Heart right ventricle (tissue), 16 donors: ENCODE measurements at regions not wholly inside any gene's neighbourhood (a gene's known extent, or its start where the extent isn't known, plus 50 kb on each side); places are given as distances from the start of the nearest gene placed in this dataset.

Source experiments
- ATAC-seq, 8 donors: fragments of 200-7000 bp; cut with Tn5 transposase; one replicate each; pipeline ENCODE4 v1.9.1; 2020; ENCODE audit warnings: mild to moderate bottlenecking in 8 of 8, moderate library complexity in 8 of 8, moderate number of reproducible peaks in 1 of 8
- DNase-seq, 2 donors: peaks; one replicate each; pipeline ENCODE4 v3.0.0-alpha.2; 2020
- H3K27ac ChIP-seq, 10 donors: fragments of 200-600 bp; sonication (generic) in 2 of 10; one replicate each; pipeline versions ENCODE4 v1.5.0 to v1.8.0; 2020 to 2022; ENCODE audit warnings: mild to moderate bottlenecking in 3 of 10
- H3K27me3 ChIP-seq, 7 donors: fragments of 200-600 bp; one replicate each; pipeline ENCODE4 v1.8.0; 2021 to 2022; ENCODE audit warnings: mild to moderate bottlenecking in 2 of 7
- H3K36me3 ChIP-seq, 9 donors: fragments of 200-600 bp; sonication (generic) in 1 of 9; one replicate each; pipeline versions ENCODE4 v1.5.0 to v1.8.0; 2020 to 2022; ENCODE audit warnings: mild to moderate bottlenecking in 2 of 9
- H3K4me1 ChIP-seq, 9 donors: fragments of 200-600 bp; sonication (generic) in 1 of 9; one replicate each; pipeline versions ENCODE4 v1.5.0 to v1.8.0; 2020 to 2022; ENCODE audit warnings: mild to moderate bottlenecking in 4 of 9
- H3K4me3 ChIP-seq, 10 donors: fragments of 200-600 bp; sonication (generic) in 2 of 10; one replicate each; pipeline versions ENCODE4 v1.5.0 to v1.8.0; 2020 to 2022; ENCODE audit warnings: mild to moderate bottlenecking in 7 of 10, moderate library complexity in 2 of 10
- H3K9me3 ChIP-seq, 11 donors: fragments of 200-600 bp in 10 of 11; sonication (generic) in 2 of 11; one replicate each; pipeline versions ENCODE4 v1.5.0 to v1.8.0; 2013 to 2022; ENCODE audit warnings: mild to moderate bottlenecking in 2 of 11, control low read depth in 1 of 11, moderate library complexity in 1 of 11
- WGBS, 2 donors: extraction: QIAGEN DNeasy Blood & Tissue Kit; methylation state at CpG; one replicate each; pipeline ENCODE4 v1.1.7; 2013; ENCODE audit warnings: inconsistent platforms in 1 of 2; 5-methylcytosine and 5-hydroxymethylcytosine counted together
- intact Hi-C, 10 donors: fragments of 100-400 bp; cut with DNase I; formaldehyde crosslinking; loops; one replicate each; pipeline versions ENCODE4 v1.11.1 to v1.14.2; 2022
- TF ChIP-seq, protein P1 (sequence below), 9 donors: fragments of 200-600 bp; sonication (generic) in 2 of 9; IDR thresholded peaks; one replicate each; pipeline versions ENCODE4 v1.5.0 to v1.8.0; 2021 to 2022; ENCODE audit warnings: antibody characterized with exemption in 9 of 9, mild to moderate bottlenecking in 5 of 9, moderate library complexity in 1 of 9
- donor health status: Arrhythmogenic right ventricular cardiomyopathy.
- donor health status: ischemic (EF 13 %, LVEDD 7.1; RV severe dilation, severe dysfunction).
- donor health status: healthy with polysubstance abuse.
- donor health status: DM: no; HTN: yes; CAD: no.
- donor health status: DM: no; HTN: no; CAD: no.
- donor health status: ischemic (EF 25% LVEDD 6.9; RV normal size, moderate dysfunction).
- donor health status: ischemic (EF 25% LVEDD 5.7; RV mildly dilated, moderate dysfunction).
- donor health status: healthy.
- donor health status: DM: yes; HTN: yes; CAD: no.
- donor health status: Ischemic cardiomyopathy.
- donor health status: ischemic (EF 35%, LVEDD 5.7; RV mildly dilated, moderate dysfunction).
- donor health status: nonischemic (EF 11% LVEDD 7.7; RV severe dilation, severe dysfunction).
- donor health status: DM: yes; HTN: yes; CAD: no.
- donor health status: PGD.
- donor health status: ischemic (EF 29% LVEDD 5.4; RV normal size, mild dysfunction).
- donor health status: nonischemic (EF 23%, LVEDD 6.1; RV moderate dilation, normal function).

- intact Hi-C loops, result loop anchor here in 1 of 10 donors (10.0 kb wide), 1 partner anchor 1258 kb away; no protein-coding TSS in a partner anchor
- no peaks in the 10 kb centered on the region for H3K9me3 ChIP-seq
- ATAC-seq, result no peak
Measured at GRCh38 chr17:52276381-52277008, 118.0 kb upstream of the CA10 start.

GRCh38 chr17:52271781-52272180, 113.3 kb upstream of the CA10 start:
- Histone ChIP-seq H3K4me1 (no peaks in the 10 kb centered on the region), H3K9me3 (no peaks in the 10 kb centered on the region), H3K4me3 (no peak overlapping the region), H3K27me3 (peaks cover 0 to 2% (median 0%) of the 10 kb centered on the region in 7 donors), H3K36me3 (no peaks in the 10 kb centered on the region), H3K27ac (no peak overlapping the region)
- no peak for DNase-seq
- ATAC-seq, result no peak
- intact Hi-C loops, result loop anchor here in 1 of 10 donors (10.0 kb wide), 1 partner anchor 1263 kb away; no protein-coding TSS in a partner anchor
- TF ChIP-seq, protein P1, sequence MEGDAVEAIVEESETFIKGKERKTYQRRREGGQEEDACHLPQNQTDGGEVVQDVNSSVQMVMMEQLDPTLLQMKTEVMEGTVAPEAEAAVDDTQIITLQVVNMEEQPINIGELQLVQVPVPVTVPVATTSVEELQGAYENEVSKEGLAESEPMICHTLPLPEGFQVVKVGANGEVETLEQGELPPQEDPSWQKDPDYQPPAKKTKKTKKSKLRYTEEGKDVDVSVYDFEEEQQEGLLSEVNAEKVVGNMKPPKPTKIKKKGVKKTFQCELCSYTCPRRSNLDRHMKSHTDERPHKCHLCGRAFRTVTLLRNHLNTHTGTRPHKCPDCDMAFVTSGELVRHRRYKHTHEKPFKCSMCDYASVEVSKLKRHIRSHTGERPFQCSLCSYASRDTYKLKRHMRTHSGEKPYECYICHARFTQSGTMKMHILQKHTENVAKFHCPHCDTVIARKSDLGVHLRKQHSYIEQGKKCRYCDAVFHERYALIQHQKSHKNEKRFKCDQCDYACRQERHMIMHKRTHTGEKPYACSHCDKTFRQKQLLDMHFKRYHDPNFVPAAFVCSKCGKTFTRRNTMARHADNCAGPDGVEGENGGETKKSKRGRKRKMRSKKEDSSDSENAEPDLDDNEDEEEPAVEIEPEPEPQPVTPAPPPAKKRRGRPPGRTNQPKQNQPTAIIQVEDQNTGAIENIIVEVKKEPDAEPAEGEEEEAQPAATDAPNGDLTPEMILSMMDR (IDR thresholded peaks at IDR 0.05), result no peak
- 77 to 82% methylated on average over 1 of the region's 1 CpG for WGBS, 2 donors

More at GRCh38 chr17:52276381-52277008, 118.0 kb upstream of the CA10 start:
- Histone ChIP-seq H3K36me3 (no peaks in the 10 kb centered on the region), H3K4me1 (no peaks in the 10 kb centered on the region), H3K4me3 (no peak overlapping the region), H3K27ac (no peak overlapping the region), H3K27me3 (no peaks in the 10 kb centered on the region)
- TF ChIP-seq, protein P1 (IDR thresholded peaks at IDR 0.05), result no peak
- 82 to 88% methylated on average over 4 of the region's 4 CpGs for WGBS, 2 donors
- no peak for DNase-seq

DNA sequence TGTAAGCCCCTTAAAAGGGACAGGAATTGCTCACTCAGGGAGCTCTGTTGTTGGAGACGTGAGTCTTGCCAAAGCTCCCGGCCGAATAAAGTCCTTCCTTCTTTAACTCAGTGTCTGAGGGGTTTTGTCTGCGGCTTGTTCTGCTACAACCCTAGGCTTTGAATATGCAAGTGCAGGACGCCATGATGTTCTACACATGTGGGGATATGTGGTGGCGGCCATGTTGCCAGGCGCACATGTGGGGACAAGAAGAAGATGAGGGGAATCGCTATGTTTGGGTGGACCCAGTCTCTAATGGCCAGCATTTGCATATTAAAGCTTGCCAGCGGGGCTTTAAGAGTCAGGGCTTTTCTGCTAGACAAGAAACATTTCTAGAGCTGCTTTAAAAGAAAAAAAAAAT, 96.8 kb upstream of the CA10 start:
- Histone ChIP-seq H3K27ac (no peak overlapping the region), H3K4me3 (no peak overlapping the region), H3K4me1 (no peaks in the 10 kb centered on the region), H3K36me3 (no peaks in the 10 kb centered on the region), H3K9me3 (no peaks in the 10 kb centered on the region), H3K27me3 (no peaks in the 10 kb centered on the region)
- ATAC-seq, result no peak
- no peak for DNase-seq
- 85 to 87% methylated on average over 9 of the region's 9 CpGs for WGBS, 2 donors
- intact Hi-C loops, result no loop called here
- TF ChIP-seq, protein P1 (IDR thresholded peaks at IDR 0.05), result no peak

GRCh38 chr17:52244689-52245088, 86.2 kb upstream of the CA10 start:
- 96 to 100% methylated on average over 2 of the region's 2 CpGs for WGBS, 2 donors
- DNase-seq, result no peak
- Histone ChIP-seq H3K4me1 (no peaks in the 10 kb centered on the region), H3K27me3 (no peaks in the 10 kb centered on the region), H3K27ac (no peak overlapping the region), H3K9me3 (no peaks in the 10 kb centered on the region), H3K36me3 (no peaks in the 10 kb centered on the region), H3K4me3 (no peak overlapping the region)
- TF ChIP-seq, protein P1 (IDR thresholded peaks at IDR 0.05), result no peak
- intact Hi-C loops, result no loop called here
- no peak for ATAC-seq
